Occipital lobe (tissue), 1 donor: ENCODE measurements at regions not wholly inside any gene's neighbourhood (a gene's known extent, or its start where the extent isn't known, plus 50 kb on each side); places are given as distances from the start of the nearest gene placed in this dataset.

ENCODE experiments used
- DNase-seq: peaks from one replicate; lab custom pipeline; 2025; lab: John Stamatoyannopoulos, UW

- no peak for DNase-seq
These were observed 63.2 kb upstream of the EPS8L3 start for GRCh38 chr1:109826930-109827349.

- DNase-seq: no peak
These were observed 62.7 kb upstream of the EPS8L3 start for GRCh38 chr1:109826446-109826845.

GRCh38 chr1:109824349-109825115 is 60.8 kb upstream of the EPS8L3 start:
- DNase-seq: no peak

GRCh38 chr1:109823543-109824348 is 60.0 kb upstream of the EPS8L3 start:
- no peak for DNase-seq

DNA sequence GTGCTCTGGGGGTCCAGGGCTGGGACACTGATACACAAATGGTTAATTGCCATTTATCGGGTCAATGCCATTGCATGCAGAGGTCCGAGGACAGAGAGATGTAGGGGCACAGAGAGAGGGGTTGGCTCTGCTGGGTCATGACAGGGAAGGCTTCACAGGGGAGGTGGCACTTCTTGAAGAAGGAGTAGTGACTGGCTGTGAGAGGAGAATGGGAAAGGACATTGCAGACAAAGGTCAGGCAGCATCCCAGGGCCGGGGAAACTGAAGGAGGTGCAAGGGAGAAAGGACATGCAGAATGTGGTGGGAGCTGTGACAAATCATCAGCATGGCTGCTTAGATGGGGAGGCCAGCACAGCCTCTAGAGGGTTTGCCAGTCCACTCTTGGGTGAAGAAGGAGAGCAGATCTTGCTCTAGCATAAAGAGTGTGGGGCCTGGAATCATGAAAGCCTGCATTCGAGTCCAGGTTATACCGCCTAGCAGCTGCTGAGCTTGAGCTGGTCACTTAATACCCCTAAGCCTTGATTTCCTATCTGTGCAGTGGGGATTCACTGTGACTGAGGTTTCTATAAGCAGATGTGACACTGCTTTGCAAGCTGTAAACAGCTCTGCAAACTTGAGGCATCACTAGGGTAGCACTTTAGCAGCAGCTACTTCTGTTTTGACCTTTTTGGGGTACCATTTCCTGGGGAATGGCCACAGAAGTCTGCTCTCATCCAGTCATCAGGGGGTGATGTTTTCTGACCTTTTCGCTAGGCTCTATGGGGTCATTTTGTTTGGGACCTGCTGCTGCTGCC is 59.2 kb upstream of the EPS8L3 start:
- no peak for DNase-seq

DNA sequence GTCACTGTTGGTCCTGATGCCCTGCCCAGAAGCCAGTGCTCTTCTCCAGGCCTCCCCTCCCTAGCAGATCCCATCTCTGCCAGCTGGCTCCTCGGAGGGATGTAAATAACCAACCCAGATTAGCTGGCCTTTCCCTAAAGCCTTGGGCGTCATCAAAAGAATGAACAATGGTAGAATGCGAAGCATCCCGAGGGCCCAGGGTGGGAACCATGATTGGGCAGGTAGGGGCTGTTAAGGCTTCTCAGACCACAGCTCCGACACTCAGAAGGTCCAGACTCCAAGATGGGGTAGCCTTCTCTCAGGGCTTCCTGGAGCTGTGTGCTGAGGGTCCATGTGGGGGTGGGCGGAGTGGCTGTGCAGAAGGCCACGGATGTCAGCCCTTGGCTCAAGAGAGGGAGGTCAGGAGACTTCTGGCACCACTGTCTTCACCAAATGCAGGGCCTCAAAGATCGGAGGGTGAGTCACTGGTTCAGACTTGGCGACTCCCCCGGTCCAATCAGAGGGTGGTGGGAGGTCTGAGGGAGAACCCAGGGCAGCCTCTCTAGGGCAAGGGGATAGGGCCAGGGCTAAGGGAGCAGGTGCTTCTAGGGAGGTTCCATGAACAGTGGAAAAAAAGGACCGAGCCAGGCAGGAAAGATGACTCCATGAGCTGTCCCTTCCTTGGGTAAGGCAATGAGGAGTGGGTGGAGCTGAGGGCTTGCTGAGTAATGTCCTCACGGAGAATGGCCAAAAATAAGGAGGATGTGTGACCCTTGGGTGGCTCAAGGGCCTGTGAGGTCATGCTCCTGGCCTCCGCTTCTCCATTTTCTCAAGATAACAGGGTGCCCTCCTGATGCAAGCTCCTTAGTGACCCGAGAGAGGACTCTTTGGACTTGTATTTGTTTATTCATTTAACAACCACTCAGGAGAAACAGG is 58.4 kb upstream of the EPS8L3 start:
- DNase-seq: no peak

DNA sequence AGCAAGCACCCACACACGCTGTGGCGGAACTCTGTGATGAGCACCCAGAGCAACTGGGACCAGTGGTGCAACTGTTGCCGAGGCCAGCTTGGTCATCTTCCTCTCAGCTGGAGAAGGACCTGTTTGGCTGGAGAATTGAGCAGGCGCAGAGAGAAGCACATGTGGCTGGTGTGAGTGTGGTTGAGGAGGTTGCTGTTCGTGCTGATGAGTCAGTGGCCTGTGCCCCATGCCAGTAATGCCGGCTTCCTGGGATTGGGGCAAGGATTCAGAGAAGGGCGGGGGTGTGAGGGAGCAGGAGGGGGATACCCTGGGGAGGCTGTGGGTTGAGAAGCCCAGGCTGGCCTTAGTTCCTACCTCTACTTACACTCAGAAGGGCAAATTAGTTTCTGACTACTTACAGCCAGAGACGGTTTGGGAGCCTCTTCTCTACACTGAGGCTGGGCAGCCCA is 57.5 kb upstream of the EPS8L3 start:
- DNase-seq: no peak

DNA sequence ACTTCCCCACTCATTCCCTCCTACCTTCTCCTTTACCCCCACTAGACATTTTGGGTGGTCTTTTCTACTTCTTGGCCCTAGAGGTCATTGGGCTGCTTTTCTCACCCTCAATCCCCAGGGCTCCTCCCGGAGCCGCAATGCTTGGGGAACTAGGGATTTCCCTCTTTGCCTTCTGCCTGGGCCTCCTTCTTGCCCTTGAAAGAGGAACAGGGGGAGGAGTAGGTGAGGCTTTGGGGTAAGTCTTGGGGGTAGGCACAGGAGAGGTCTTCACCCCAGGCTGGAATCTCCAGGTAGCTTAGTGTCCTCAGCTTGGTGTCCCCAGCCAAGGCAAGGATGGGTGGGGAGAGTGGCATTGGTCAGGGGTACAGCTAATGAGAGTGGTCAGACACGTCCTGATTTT is 56.2 kb upstream of the EPS8L3 start:
- DNase-seq: no peak

GRCh38 chr1:109818988-109819764 is 55.5 kb upstream of the EPS8L3 start:
- DNase-seq: no peak

GRCh38 chr1:109818271-109818987 is 54.7 kb upstream of the EPS8L3 start:
- no peak for DNase-seq

- DNase-seq: no peak
These were observed 54.2 kb upstream of the EPS8L3 start for GRCh38 chr1:109817881-109818270.

- DNase-seq: no peak
These were observed 53.3 kb upstream of the EPS8L3 start for GRCh38 chr1:109816975-109817535.

GRCh38 chr1:109816175-109816811 is 52.6 kb upstream of the EPS8L3 start:
- DNase-seq: no peak

DNA sequence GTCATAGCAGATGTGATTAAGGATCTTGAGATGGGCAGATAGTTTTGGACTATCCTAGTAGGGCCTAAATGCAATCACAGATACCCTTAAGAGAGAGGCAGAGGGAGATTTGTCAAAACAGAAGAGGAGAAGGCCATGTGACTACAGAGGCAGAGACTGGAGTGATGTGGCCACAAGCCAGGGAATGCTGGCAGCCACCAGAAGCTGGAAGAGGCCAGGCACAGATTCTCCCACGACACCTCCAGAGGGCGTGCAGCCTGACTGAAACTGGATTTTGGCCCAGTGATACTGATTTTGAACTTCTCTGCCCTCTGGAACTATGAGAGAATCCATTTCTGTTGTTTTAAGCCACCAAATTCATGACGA is 52.1 kb upstream of the EPS8L3 start:
- DNase-seq: no peak

DNA sequence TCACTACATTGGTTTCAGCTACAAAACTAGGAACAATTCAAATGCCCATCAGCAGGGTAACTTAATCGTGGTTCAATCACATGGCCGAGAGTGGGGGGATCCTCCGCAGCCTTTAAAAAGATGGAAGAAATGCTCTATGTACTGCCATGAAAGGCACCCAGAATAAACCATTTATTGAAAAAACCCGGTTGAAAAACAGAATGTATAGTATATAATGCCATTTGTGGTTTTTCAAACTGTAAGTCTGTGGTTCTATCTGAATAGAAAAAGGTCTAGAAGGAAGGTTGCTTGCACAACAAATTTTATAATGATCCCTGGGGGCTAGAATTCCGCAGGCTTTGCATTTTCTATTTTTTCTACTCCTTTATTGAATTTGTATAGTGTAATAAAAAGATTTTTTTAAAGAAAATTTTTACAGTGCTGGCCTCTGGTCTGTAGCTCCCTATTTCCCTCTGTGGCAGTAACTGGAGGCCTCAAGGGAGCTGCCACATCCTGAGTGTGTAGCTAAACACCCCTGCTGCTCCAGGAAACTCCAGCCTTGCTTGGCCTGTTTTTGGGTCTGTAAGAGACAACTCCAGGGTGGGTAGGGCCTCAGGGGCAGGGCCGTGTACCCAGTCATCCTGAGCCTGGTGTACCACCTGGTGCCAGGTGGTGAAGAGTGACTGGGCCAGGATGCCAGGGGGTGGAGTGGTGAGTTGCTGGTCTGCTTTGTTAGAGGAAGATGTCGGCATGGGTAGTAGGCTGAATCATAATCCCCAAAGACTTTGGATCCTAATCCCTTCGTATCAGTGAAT is 51.5 kb upstream of the EPS8L3 start:
- DNase-seq: no peak

DNA sequence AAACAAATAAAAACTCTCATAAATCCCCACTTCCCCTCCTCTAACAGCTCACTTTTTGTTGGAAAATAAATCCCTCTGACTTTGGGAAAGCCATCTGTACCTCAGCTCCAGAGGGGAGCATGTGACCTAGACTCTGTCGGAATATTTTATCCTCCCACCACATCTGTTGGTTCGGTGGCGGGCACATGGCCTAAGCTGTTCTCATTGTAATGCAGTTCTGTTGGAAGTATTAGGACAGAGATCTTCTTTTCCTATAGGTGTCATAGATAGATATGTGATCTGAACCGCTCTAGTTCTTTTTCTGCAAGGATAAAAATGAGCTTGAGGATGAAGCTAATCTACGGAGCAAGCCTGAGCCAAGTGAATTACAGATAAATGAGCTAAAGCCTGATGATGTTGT is 50.5 kb upstream of the EPS8L3 start:
- DNase-seq: no peak
